Activated naive CD4-positive, alpha-beta T cell (primary cell): ENCODE measurements at regions not wholly inside any gene's neighbourhood (a gene's known extent, or its start where the extent isn't known, plus 50 kb on each side); places are given as distances from the start of the nearest gene placed in this dataset.

Source experiments
- DNase-seq, 4 experiments: peaks; one replicate each; lab custom pipeline; 2025; lab: John Stamatoyannopoulos, UW

DNA sequence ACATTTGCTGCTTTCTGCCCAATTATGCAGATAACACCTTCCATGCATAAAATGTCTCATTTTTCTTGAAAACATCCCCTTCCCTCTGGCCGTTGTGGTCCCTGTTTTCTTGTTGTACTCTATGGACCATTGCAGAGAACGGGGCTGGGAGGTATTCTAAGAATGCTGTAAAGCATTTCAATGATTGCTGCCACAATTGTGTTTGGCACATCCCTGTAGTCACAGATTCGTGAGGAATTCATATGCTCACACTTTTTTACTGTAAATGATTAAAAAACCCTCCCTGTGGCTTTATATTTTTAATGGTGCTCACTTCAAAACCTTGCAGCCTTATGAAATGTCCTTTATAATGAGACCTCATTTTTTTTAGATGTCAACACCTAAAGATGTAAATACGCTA lies 207.2 kb upstream of the GBE1 start:
- DNase-seq = no peak

DNA sequence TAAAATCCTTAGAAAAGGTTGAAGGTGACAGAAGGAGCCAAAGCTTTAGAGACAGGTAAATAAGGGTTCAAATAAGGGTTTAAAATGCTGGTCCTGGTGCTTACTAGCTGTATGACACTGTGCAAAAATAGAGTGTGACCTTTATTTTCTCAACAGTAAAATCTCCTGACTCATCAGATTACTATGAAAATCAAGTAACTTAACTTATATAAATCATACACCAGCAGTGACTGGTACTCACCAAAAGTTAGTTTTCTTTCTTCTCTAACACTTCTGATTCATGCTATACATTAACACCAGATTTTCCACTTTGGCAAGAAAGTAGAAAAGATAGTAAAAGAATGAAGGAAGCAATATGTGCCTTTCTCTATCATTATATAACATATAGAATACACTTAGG lies 205.9 kb upstream of the GBE1 start:
- DNase-seq = no peak

DNA sequence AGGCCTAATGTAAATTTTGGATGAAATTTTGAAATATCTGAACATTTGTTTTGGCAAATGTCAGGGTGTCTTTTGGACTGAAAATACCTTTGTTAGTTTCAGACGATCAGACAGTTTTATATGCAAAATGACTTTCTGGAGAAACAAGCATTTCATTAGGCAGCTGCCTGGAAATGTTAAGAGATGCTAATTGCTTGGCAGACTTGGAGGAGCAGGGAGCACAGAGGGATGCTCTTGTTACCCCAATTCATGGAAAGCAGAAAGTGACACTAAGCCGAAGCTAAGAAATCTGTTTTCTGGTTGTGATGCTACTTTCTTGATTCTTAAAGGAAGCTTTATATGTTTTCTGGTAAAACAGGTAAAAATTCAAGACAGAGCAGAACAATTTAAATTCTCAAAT lies 204.3 kb upstream of the GBE1 start:
- DNase-seq = no peak

GRCh38 chr3:81962396-81962795 lies 201.0 kb upstream of the GBE1 start:
- DNase-seq = no peak

- no peak for DNase-seq
These were observed 197.7 kb upstream of the GBE1 start for GRCh38 chr3:81958972-81959640.

DNA sequence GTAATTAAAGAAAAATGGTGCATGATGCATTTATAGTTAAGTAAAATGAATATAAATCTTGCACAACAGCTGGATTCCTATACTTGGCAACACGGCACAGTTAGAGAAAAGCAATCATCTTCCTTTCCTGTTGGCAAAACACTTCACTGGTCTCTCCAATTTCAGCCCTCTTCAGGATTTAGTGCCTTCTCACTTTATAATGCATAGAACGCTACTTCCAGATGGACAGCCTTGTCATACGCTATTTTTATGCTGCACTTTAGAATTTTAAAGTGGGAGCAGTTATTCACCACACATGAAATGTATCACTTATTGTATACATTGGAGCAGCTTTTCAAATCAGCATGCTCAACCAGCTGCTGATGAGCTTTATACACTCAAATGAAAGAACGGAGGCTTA lies 194.4 kb upstream of the GBE1 start:
- DNase-seq = no peak

DNA sequence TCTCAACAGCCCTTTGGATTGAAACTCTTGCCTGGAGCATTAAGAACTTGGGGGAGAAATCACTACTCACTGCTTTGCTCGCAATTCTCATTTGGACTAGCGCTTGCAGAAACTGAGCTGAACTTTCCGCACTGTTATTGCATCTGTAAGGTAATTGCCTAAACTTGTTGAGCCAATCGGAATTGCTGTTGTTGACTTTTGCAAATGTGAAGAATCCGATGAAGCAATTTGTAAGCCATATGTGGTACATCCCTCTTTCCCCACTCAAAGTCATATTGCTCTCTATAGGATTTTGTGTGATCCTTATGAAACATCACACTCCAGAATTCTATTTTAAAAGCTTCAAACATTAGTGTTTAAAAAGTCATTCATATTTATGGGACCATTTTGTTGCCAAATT lies 191.7 kb upstream of the GBE1 start:
- DNase-seq = no peak

GRCh38 chr3:81952141-81952540 lies 190.7 kb upstream of the GBE1 start:
- DNase-seq = no peak

DNA sequence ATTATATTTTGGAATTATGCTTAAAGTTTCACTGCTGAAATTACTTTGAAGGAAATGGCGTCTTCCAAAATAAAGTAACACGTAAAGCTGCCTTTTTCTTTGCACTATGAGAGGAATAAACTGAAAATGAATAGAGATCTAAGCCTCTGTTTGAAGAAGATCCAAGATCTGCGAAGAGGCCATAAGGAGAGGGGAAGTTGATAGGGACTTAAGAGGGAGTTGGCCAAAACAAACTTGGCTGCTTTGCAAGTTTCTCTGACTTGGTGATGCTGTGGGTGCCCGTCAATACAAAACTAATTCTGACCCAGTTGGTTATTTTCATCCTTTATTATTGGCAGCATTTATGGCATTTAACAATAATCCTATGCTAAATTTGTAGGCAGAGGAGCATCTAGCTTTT lies 190.2 kb upstream of the GBE1 start:
- no peak for DNase-seq

- DNase-seq = no peak
These were observed 189.7 kb upstream of the GBE1 start for GRCh38 chr3:81951106-81951505.

- DNase-seq = no peak
These were observed 185.9 kb upstream of the GBE1 start for GRCh38 chr3:81947359-81947758.

- DNase-seq = no peak
These were observed 177.2 kb upstream of the GBE1 start for GRCh38 chr3:81938681-81939080.

GRCh38 chr3:81936817-81937216 lies 175.4 kb upstream of the GBE1 start:
- no peak for DNase-seq

- no peak for DNase-seq
These were observed 171.2 kb upstream of the GBE1 start for GRCh38 chr3:81932681-81933080.

- DNase-seq = no peak
These were observed 170.1 kb upstream of the GBE1 start for GRCh38 chr3:81931265-81932251.

DNA sequence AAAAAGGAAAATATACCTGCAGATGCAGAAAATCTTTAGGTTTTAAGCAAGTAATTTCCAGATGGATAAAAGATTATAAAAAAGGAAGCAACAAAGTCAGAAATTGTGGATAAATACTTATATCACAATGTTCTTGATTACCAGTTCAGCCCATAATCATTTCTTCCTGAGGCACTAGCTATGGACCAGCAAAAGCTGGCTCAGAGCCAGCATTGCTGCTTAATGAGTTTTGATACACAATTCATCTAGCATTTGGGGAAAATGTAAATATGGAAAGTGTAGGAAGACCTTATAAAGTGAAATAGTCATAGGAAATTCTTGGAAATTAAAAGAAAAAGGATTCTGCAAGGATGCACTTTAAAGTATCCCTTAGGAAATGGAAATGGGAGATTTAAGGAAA lies 168.3 kb upstream of the GBE1 start:
- DNase-seq = no peak

GRCh38 chr3:81927811-81928210 lies 166.4 kb upstream of the GBE1 start:
- no peak for DNase-seq

DNA sequence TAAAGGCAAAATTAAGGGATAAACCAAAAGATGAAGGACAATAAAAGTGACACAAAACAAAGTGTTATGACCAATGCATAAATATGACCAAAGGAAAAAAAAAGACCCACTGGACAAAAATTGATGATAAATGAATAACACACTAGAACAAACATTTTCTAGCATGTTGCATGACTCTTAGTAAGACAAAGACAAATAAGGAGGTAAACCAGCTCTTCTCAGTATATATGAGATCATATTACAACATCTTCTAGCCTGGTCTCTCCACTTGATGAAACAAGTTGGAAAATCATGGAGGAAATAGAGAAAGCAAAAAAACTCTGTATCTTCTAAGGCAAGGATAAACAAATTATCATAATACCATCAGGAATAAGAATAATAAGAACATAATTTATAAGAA lies 163.9 kb upstream of the GBE1 start:
- no peak for DNase-seq

DNA sequence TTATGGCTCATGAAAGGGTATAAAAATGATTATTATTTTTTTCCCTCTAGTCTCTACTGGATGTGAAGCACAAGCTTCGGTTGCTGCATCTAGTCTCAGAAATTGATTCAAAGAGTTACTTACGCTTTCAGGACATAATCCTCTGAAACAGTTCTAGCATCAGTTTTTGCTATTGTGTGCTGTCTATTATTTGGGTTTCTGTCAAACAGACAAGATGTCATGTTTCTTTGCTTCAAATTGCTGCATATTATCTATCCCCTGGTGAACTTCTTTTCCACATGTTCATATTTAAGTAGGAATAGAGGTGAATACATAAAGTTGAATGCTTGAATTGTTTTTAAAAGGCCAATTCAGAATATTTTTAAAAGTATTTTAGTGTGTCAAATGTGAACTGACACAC lies 161.6 kb upstream of the GBE1 start:
- DNase-seq = no peak

GRCh38 chr3:81922404-81922803 lies 161.0 kb upstream of the GBE1 start:
- no peak for DNase-seq

DNA sequence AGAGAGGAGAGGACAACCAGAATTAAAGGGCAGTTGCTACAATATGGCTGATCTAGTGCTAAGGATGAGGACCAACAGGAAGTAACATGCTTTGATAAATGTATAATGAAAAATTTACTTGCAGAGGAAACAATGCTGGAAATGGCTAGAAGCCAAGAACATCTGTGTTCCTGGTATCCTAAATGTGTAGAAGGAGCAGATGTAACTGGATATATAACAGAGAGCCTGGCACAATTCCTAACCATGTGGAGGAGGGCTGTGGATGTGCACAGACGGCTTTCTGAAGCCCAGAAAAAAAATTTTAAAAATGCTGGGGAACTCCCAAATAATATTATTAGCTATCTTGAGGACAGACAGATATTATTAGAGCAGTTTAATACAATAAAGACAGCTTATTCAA lies 159.4 kb upstream of the GBE1 start:
- DNase-seq = no peak

DNA sequence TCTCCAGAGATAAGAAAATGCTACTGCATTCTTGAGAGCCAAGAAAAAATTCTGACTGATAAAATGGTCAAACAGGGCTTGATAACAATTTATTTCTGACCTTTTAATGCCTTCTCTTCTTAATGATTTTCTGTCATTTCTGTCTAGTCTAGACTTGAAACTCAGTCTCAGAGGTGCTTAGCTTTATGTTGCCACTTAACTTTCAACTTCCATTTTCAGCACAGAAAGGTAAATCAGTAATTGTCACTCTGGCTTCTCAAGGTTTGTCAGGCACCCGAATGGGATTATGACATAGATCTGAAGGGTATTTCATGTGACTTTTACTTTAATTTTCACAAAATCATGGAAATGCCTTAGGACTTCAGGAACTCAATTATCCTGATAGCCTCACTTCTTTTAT lies 155.4 kb upstream of the GBE1 start:
- DNase-seq = no peak

- DNase-seq = no peak
These were observed 152.6 kb upstream of the GBE1 start for GRCh38 chr3:81913886-81914663.
